RWPE2 (cell line): ENCODE measurements at regions not wholly inside any gene's neighbourhood (a gene's known extent, or its start where the extent isn't known, plus 50 kb on each side); places are given as distances from the start of the nearest gene placed in this dataset.

Source experiments
- ATAC-seq: fragments of 200-7000 bp; cut with Tn5 transposase; 3 replicates; pipeline ENCODE4 v1.9.1; 2021; ENCODE audit warnings: low read depth
- DNase-seq: peaks from one replicate; pipeline ENCODE4 v3.0.0-alpha.2; 2020; ENCODE audit warnings: low spot score
- H3K27ac ChIP-seq: fragments of 450-650 bp; 2 replicates; pipeline ENCODE4 v1.5.1; 2017; ENCODE audit warnings: mild to moderate bottlenecking; ENCODE audit not compliant: poor library complexity, severe bottlenecking
- H3K27me3 ChIP-seq: fragments of 250-450 bp; sonication (Bioruptor Pico); 2 replicates; pipeline ENCODE4 v1.5.1; 2021; ENCODE audit warnings: mild to moderate bottlenecking, moderate library complexity; ENCODE audit not compliant: insufficient read depth, poor library complexity, severe bottlenecking
- H3K36me3 ChIP-seq: fragments of 250-450 bp; sonication (Bioruptor Pico); 2 replicates; pipeline ENCODE4 v1.5.1; 2020; ENCODE audit warnings: low read depth, mild to moderate bottlenecking, moderate library complexity
- H3K4me1 ChIP-seq: fragments of 250-450 bp; sonication (Bioruptor Pico); 2 replicates; pipeline ENCODE4 v1.5.1; 2021; ENCODE audit warnings: mild to moderate bottlenecking, moderate library complexity; ENCODE audit not compliant: insufficient read depth, poor library complexity, severe bottlenecking
- H3K4me3 ChIP-seq: fragments of 250-450 bp; sonication (Bioruptor Pico); 2 replicates; pipeline ENCODE4 v1.5.1; 2021; ENCODE audit warnings: mild to moderate bottlenecking, moderate library complexity; ENCODE audit not compliant: severe bottlenecking
- H3K9me3 ChIP-seq: fragments of 250-450 bp; sonication (Bioruptor Pico); 2 replicates; pipeline ENCODE4 v1.5.1; 2021; ENCODE audit warnings: mild to moderate bottlenecking, moderate library complexity; ENCODE audit not compliant: severe bottlenecking
- TF ChIP-seq, protein P1 (sequence below): fragments of 450-650 bp; IDR thresholded peaks from one replicate; pipeline ENCODE4 v1.5.1; 2017; ENCODE audit warnings: mild to moderate bottlenecking, moderate library complexity; ENCODE audit not compliant: poor library complexity, severe bottlenecking

DNA sequence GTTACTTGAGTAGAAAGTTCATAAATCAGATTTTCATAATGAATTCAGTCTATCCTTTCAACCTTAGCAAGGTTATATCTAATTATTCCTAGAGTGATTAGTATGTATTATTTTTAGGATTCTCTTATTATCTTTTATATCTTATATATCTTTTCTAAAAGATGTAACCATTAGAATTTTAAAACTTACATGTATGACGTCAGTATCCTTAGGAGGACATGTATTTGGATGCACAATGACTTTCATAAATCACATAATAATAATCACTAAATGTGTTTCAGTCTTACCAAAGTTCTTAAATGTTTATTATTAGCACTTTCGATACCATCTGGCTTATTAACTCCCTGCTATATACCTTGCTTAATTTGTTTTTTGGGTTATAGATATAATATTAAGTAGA, 1400.5 kb upstream of the IGFBP7 start:
- TF ChIP-seq, protein P1, sequence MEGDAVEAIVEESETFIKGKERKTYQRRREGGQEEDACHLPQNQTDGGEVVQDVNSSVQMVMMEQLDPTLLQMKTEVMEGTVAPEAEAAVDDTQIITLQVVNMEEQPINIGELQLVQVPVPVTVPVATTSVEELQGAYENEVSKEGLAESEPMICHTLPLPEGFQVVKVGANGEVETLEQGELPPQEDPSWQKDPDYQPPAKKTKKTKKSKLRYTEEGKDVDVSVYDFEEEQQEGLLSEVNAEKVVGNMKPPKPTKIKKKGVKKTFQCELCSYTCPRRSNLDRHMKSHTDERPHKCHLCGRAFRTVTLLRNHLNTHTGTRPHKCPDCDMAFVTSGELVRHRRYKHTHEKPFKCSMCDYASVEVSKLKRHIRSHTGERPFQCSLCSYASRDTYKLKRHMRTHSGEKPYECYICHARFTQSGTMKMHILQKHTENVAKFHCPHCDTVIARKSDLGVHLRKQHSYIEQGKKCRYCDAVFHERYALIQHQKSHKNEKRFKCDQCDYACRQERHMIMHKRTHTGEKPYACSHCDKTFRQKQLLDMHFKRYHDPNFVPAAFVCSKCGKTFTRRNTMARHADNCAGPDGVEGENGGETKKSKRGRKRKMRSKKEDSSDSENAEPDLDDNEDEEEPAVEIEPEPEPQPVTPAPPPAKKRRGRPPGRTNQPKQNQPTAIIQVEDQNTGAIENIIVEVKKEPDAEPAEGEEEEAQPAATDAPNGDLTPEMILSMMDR, result no peak
- no peaks in the 10 kb centered on the region for H3K27me3 ChIP-seq
- ATAC-seq, result no peak

DNA sequence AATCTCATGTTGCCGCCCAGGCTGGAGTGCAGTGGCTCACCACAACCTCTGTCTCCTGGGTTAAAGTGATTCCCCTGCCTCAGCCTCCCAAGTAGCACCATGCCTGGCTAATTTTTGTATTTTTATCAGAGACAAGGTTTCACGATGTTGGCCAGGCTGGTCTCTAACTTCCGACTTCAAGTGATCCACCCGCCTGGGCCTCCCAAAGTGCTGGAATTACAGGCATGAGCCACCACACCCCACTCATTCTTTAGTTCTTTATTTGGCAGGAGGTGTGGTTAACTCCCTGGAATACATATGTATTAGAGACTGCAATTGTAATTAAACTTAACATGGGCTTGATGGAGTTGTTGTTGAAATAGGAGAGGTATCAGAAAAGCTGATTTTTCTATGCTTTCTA, 1396.9 kb upstream of the IGFBP7 start:
- no peak overlapping the region for H3K4me3 ChIP-seq
- TF ChIP-seq, protein P1, result no peak
- DNase-seq, result no peak
- no peaks in the 10 kb centered on the region for H3K9me3 ChIP-seq
- no peak for ATAC-seq
- no peaks in the 10 kb centered on the region for H3K27me3 ChIP-seq
- H3K4me1 ChIP-seq, result no peaks in the 10 kb centered on the region
- H3K27ac ChIP-seq, result no peak overlapping the region
- no peaks in the 10 kb centered on the region for H3K36me3 ChIP-seq

More for the DNA sequence above, 1400.5 kb upstream of the IGFBP7 start:
- H3K9me3 ChIP-seq, result no peaks in the 10 kb centered on the region
- no peak overlapping the region for H3K4me3 ChIP-seq
- no peaks in the 10 kb centered on the region for H3K36me3 ChIP-seq
- H3K4me1 ChIP-seq, result no peaks in the 10 kb centered on the region
- H3K27ac ChIP-seq, result no peak overlapping the region
- DNase-seq, result no peak

DNA sequence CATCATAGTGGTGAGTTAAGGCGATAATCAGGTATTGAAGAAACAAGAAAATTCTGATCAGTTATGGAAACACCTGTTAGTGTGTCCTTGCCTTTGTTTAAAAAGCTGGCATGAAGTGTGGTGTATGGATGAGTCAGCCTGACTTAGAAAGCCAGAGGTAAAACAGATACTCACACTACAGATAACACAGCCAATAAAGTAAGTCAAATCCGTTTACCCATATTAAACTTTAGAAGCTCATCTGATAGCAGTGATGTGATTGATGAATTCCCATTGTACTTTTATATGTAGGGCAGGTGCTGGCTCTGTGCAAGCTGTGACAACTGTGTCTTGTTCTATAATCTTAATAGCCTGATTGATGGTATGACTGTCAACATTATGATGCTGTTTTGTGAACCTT, 1392.7 kb upstream of the IGFBP7 start:
- no peaks in the 10 kb centered on the region for H3K36me3 ChIP-seq
- no peaks in the 10 kb centered on the region for H3K4me1 ChIP-seq
- H3K27me3 ChIP-seq, result no peaks in the 10 kb centered on the region
- H3K9me3 ChIP-seq, result no peaks in the 10 kb centered on the region
- TF ChIP-seq, protein P1, result no peak
- H3K27ac ChIP-seq, result no peak overlapping the region
- no peak for DNase-seq
- ATAC-seq, result 0 out of 3 replicates have a peak, but pooled peaks have one; percentile 23
- H3K4me3 ChIP-seq, result no peak overlapping the region

DNA sequence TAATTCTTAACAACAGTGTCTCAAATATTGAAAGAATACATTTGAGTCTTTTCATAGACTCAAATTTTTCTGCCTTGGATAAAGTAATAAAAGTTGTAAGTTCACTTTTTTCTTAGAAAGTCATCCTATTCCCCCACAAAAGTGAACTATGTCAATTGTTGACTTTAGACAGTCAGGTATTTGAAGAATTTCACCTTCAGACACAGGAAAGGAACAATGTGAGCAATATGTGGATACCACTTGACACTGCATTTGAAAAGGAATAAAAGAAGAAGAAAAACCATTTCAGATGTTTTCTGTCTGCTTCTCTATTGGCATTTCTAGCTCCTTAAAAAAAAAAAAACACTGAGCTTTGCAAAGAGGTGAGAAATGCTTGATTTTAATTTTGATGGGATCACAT, 1389.0 kb upstream of the IGFBP7 start:
- DNase-seq (no peak), ATAC-seq (no peak)
- Histone ChIP-seq H3K9me3 (no peaks in the 10 kb centered on the region), H3K27me3 (no peaks in the 10 kb centered on the region), H3K4me1 (no peaks in the 10 kb centered on the region), H3K36me3 (no peaks in the 10 kb centered on the region), H3K27ac (no peak overlapping the region), H3K4me3 (no peak overlapping the region)
- TF ChIP-seq, protein P1, result no peak

DNA sequence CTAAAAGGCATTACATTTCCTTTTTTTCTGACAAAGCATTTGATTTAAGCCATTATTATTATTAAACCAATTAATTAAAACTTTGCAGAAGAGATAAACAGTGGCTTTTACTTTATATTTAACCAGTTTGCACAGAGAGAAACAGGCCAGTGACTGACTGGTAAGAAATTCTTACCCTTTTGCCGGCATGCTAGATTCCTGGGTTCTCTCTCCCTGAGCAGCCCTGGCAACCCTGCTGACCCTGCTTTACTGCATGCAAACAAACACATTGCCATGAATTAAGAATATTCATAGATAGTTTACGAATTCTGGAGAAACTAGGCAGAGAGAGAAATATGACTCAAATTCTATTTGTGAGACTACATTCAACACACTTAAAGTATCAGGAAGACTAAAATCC, 1381.4 kb upstream of the IGFBP7 start:
- no peaks in the 10 kb centered on the region for H3K4me1 ChIP-seq
- DNase-seq (no peak), ATAC-seq (no peak)
- TF ChIP-seq, protein P1, result no peak
- H3K4me3 ChIP-seq, result no peak overlapping the region
- H3K9me3 ChIP-seq, result no peaks in the 10 kb centered on the region
- no peaks in the 10 kb centered on the region for H3K27me3 ChIP-seq
- H3K27ac ChIP-seq, result no peak overlapping the region
- H3K36me3 ChIP-seq, result no peaks in the 10 kb centered on the region
